ENCODE measurements at regions not wholly inside any gene's neighbourhood (a gene's known extent, or its start where the extent isn't known, plus 50 kb on each side); places are given as distances from the start of the nearest gene placed in this dataset.

DNA sequence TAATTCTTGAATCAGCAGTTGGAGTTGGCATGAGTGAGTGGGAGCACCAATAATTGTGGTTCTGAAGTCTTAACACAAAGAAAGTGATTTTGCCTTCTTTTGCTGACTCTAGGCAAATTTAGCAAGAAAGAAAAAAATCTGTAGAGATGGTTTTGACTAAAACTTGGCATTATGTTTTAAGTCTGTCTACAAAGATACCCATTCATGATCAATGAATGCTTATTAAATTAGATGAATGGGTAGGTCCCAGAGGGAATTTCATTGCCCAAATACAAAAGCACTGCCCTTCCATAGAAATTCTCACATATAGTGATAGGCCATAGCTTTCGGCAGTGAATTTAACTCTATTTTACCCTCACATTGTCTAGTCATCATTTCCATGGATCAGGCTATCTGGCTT, 428.6 kb upstream of the ADAMTSL1 start:
- Histone ChIP-seq H3K79me1 (ENCODE audit: low read depth, low read length) (no peaks in the 10 kb centered on the region), H3K23ac (ENCODE audit: low read depth, low read length, poor library complexity) (no peak overlapping the region), H3K9ac (ENCODE audit: low read depth, low read length, poor library complexity) (no peak overlapping the region), H2BK5ac (ENCODE audit: low read length) (no peak overlapping the region), H3K14ac (ENCODE audit: low read length) (no peak overlapping the region), H3K4me2 (ENCODE audit: insufficient read depth, low read length, poor library complexity, severe bottlenecking) (no peak overlapping the region), H3K4me3 (ENCODE audit: low read length in 2 of 2) (no peak overlapping the region), H2BK12ac (ENCODE audit: low read length) (no peak overlapping the region), H4K91ac (ENCODE audit: low read depth, low read length, poor library complexity) (no peak overlapping the region), H3K36me3 (replicated peaks in 1 of 2; ENCODE audit: control insufficient read depth in 2 of 2, insufficient read depth in 2 of 2, low read length in 2 of 2) (no peaks in the 10 kb centered on the region), H3K4ac (ENCODE audit: low read length) (no peak overlapping the region), H3K9me3 (replicated peaks in 1 of 2; ENCODE audit: control insufficient read depth in 2 of 2, insufficient read depth in 1 of 2, low read depth in 1 of 2, low read length in 2 of 2) (no peaks in the 10 kb centered on the region), H2AK5ac (ENCODE audit: low read depth, low read length) (no peak overlapping the region), H3K27ac (replicated peaks; ENCODE audit: low read length) (no peak overlapping the region), H4K8ac (ENCODE audit: low read depth, low read length) (no peak overlapping the region), H2BK15ac (ENCODE audit: low read length) (no peak overlapping the region), H2AFZ (ENCODE audit: low read length) (no peak overlapping the region), H3K4me1 (ENCODE audit: control insufficient read depth in 2 of 2, insufficient read depth in 1 of 2, low read depth in 1 of 2, low read length in 2 of 2) (no peaks in the 10 kb centered on the region), H3K27me3 (ENCODE audit: control insufficient read depth in 3 of 3, insufficient read depth in 3 of 3, low read depth in 1 of 3, low read length in 3 of 3) (no peaks in the 10 kb centered on the region), H3K18ac (ENCODE audit: low read length) (no peak overlapping the region), H2BK120ac (ENCODE audit: low read depth, low read length) (no peak overlapping the region)
- no CpG with 5 or more reads among the region's 1 CpG for WGBS, 2 donors (ENCODE audit: extremely low coverage in 2 of 2, insufficient read length in 2 of 2, insufficient replicate concordance in 1 of 2)
- no peak for DNase-seq (ENCODE audit: low spot score)

DNA sequence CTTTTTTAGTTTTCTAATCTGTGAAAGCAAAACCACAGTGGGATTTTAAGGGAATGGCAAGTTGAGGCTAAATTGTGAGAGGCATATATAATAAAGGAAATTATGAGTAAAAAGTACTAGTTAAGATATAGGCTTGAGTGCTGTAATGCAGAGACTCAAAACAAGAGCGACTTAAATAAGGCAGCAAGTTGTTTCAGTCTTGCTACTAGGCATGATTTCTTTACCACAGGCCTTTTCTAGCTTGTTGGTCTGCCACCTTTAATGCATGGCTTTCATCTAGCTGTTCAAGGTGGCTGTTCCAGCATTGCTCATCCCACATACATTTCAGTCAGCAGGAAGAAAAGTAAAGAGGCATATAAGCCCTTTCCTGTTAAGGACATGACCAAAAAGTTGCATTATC, 427.9 kb upstream of the ADAMTSL1 start:
- Histone ChIP-seq H3K27me3 (ENCODE audit: control insufficient read depth in 3 of 3, insufficient read depth in 3 of 3, low read depth in 1 of 3, low read length in 3 of 3) (no peaks in the 10 kb centered on the region), H3K4ac (ENCODE audit: low read length) (no peak overlapping the region), H2AK5ac (ENCODE audit: low read depth, low read length) (no peak overlapping the region), H4K8ac (ENCODE audit: low read depth, low read length) (no peak overlapping the region), H2AFZ (ENCODE audit: low read length) (no peak overlapping the region), H2BK5ac (ENCODE audit: low read length) (no peak overlapping the region), H3K27ac (replicated peaks; ENCODE audit: low read length) (no peak overlapping the region), H3K36me3 (replicated peaks in 1 of 2; ENCODE audit: control insufficient read depth in 2 of 2, insufficient read depth in 2 of 2, low read length in 2 of 2) (no peaks in the 10 kb centered on the region), H3K4me1 (ENCODE audit: control insufficient read depth in 2 of 2, insufficient read depth in 1 of 2, low read depth in 1 of 2, low read length in 2 of 2) (no peaks in the 10 kb centered on the region), H3K9me3 (replicated peaks in 1 of 2; ENCODE audit: control insufficient read depth in 2 of 2, insufficient read depth in 1 of 2, low read depth in 1 of 2, low read length in 2 of 2) (no peaks in the 10 kb centered on the region), H2BK15ac (ENCODE audit: low read length) (no peak overlapping the region), H3K14ac (ENCODE audit: low read length) (no peak overlapping the region), H2BK12ac (ENCODE audit: low read length) (no peak overlapping the region), H3K4me3 (ENCODE audit: low read length in 2 of 2) (no peak overlapping the region), H3K18ac (ENCODE audit: low read length) (no peak overlapping the region), H4K91ac (ENCODE audit: low read depth, low read length, poor library complexity) (no peak overlapping the region), H3K23ac (ENCODE audit: low read depth, low read length, poor library complexity) (no peak overlapping the region), H2BK120ac (ENCODE audit: low read depth, low read length) (no peak overlapping the region), H3K79me1 (ENCODE audit: low read depth, low read length) (no peaks in the 10 kb centered on the region), H3K9ac (ENCODE audit: low read depth, low read length, poor library complexity) (no peak overlapping the region), H3K4me2 (ENCODE audit: insufficient read depth, low read length, poor library complexity, severe bottlenecking) (no peak overlapping the region)
- no CpG with 5 or more reads among the region's 1 CpG for WGBS, 2 donors (ENCODE audit: extremely low coverage in 2 of 2, insufficient read length in 2 of 2, insufficient replicate concordance in 1 of 2)
- no peak for DNase-seq (ENCODE audit: low spot score)

DNA sequence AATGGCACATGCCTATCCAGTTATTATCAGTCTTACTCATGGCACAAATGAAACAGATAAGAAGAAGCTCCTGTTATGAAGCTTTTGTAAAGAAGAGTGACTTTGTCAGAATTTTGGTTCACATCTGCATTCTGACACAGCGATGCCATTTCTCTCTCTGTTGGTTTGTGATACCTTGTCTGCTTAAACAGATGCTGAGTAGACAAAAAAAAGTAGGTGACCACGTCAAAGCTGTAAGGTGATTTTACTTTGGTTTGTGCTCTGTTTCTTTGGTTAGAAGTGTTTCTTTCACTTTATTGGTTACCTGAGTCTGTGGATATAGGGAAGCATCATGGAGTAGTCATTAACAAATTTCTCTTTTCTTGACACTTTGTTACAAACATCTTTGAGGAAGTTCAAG, 422.3 kb upstream of the ADAMTSL1 start:
- Histone ChIP-seq H2AK5ac (ENCODE audit: low read depth, low read length) (no peak overlapping the region), H2AFZ (ENCODE audit: low read length) (no peak overlapping the region), H3K9me3 (replicated peaks in 1 of 2; ENCODE audit: control insufficient read depth in 2 of 2, insufficient read depth in 1 of 2, low read depth in 1 of 2, low read length in 2 of 2) (no peaks in the 10 kb centered on the region), H3K9ac (ENCODE audit: low read depth, low read length, poor library complexity) (no peak overlapping the region), H3K4me3 (ENCODE audit: low read length in 2 of 2) (no peak overlapping the region), H2BK5ac (ENCODE audit: low read length) (no peak overlapping the region), H3K4me1 (ENCODE audit: control insufficient read depth in 2 of 2, insufficient read depth in 1 of 2, low read depth in 1 of 2, low read length in 2 of 2) (no peaks in the 10 kb centered on the region), H2BK120ac (ENCODE audit: low read depth, low read length) (no peak overlapping the region), H3K4me2 (ENCODE audit: insufficient read depth, low read length, poor library complexity, severe bottlenecking) (no peak overlapping the region), H3K18ac (ENCODE audit: low read length) (no peak overlapping the region), H4K8ac (ENCODE audit: low read depth, low read length) (no peak overlapping the region), H3K27me3 (ENCODE audit: control insufficient read depth in 3 of 3, insufficient read depth in 3 of 3, low read depth in 1 of 3, low read length in 3 of 3) (no peaks in the 10 kb centered on the region), H3K79me1 (ENCODE audit: low read depth, low read length) (no peaks in the 10 kb centered on the region), H3K36me3 (replicated peaks in 1 of 2; ENCODE audit: control insufficient read depth in 2 of 2, insufficient read depth in 2 of 2, low read length in 2 of 2) (no peaks in the 10 kb centered on the region), H2BK12ac (ENCODE audit: low read length) (no peak overlapping the region), H3K23ac (ENCODE audit: low read depth, low read length, poor library complexity) (no peak overlapping the region), H4K91ac (ENCODE audit: low read depth, low read length, poor library complexity) (no peak overlapping the region), H3K27ac (replicated peaks; ENCODE audit: low read length) (no peak overlapping the region), H2BK15ac (ENCODE audit: low read length) (no peak overlapping the region), H3K4ac (ENCODE audit: low read length) (no peak overlapping the region), H3K14ac (ENCODE audit: low read length) (no peak overlapping the region)
- no CpG with 5 or more reads among the region's 2 CpGs for WGBS, 2 donors (ENCODE audit: extremely low coverage in 2 of 2, insufficient read length in 2 of 2, insufficient replicate concordance in 1 of 2)
- no peak for DNase-seq (ENCODE audit: low spot score)

DNA sequence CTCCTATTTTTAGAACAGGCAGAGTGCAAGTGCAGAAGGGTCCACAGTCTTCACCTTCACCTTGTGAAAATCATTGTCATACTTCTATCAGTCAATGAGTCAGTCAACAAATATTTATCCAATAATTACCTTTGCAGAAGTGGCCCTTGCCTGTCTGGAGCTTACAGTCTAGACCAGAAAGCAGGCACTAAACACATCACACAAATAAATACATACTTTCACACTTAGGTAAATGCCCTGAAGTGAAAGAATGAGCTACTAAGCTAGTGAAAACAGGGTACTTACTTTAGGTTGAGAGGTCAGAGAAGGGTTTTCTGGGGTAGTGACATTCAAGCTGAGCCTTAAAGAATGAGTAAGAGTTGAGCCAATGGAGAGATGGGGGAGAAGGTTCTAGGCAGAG, 421.9 kb upstream of the ADAMTSL1 start:
- no peak overlapping the region for H4K91ac ChIP-seq (ENCODE audit: low read depth, low read length, poor library complexity)
- no peak overlapping the region for H3K14ac ChIP-seq (ENCODE audit: low read length)
- no peak overlapping the region for H2BK120ac ChIP-seq (ENCODE audit: low read depth, low read length)
- no peak overlapping the region for H3K23ac ChIP-seq (ENCODE audit: low read depth, low read length, poor library complexity)
- no peak overlapping the region for H3K27ac ChIP-seq (replicated peaks; ENCODE audit: low read length)
- H3K18ac ChIP-seq (ENCODE audit: low read length) = no peak overlapping the region
- H3K4me1 ChIP-seq (ENCODE audit: control insufficient read depth in 2 of 2, insufficient read depth in 1 of 2, low read depth in 1 of 2, low read length in 2 of 2) = no peaks in the 10 kb centered on the region
- no peak overlapping the region for H3K4ac ChIP-seq (ENCODE audit: low read length)
- no peaks in the 10 kb centered on the region for H3K9me3 ChIP-seq (replicated peaks in 1 of 2; ENCODE audit: control insufficient read depth in 2 of 2, insufficient read depth in 1 of 2, low read depth in 1 of 2, low read length in 2 of 2)
- H3K9ac ChIP-seq (ENCODE audit: low read depth, low read length, poor library complexity) = no peak overlapping the region
- H3K27me3 ChIP-seq (ENCODE audit: control insufficient read depth in 3 of 3, insufficient read depth in 3 of 3, low read depth in 1 of 3, low read length in 3 of 3) = no peaks in the 10 kb centered on the region
- no peak overlapping the region for H3K4me3 ChIP-seq (ENCODE audit: low read length in 2 of 2)
- H3K36me3 ChIP-seq (replicated peaks in 1 of 2; ENCODE audit: control insufficient read depth in 2 of 2, insufficient read depth in 2 of 2, low read length in 2 of 2) = no peaks in the 10 kb centered on the region
- no peak overlapping the region for H2BK15ac ChIP-seq (ENCODE audit: low read length)
- H2AK5ac ChIP-seq (ENCODE audit: low read depth, low read length) = no peak overlapping the region
- no peak overlapping the region for H3K4me2 ChIP-seq (ENCODE audit: insufficient read depth, low read length, poor library complexity, severe bottlenecking)
- no peaks in the 10 kb centered on the region for H3K79me1 ChIP-seq (ENCODE audit: low read depth, low read length)
- no peak overlapping the region for H2BK5ac ChIP-seq (ENCODE audit: low read length)
- H2AFZ ChIP-seq (ENCODE audit: low read length) = no peak overlapping the region
- H4K8ac ChIP-seq (ENCODE audit: low read depth, low read length) = no peak overlapping the region
- H2BK12ac ChIP-seq (ENCODE audit: low read length) = no peak overlapping the region
- no peak for DNase-seq (ENCODE audit: low spot score)
